Keratinocyte (primary cell): ENCODE measurements at regions not wholly inside any gene's neighbourhood (a gene's known extent, or its start where the extent isn't known, plus 50 kb on each side); places are given as distances from the start of the nearest gene placed in this dataset.

ENCODE experiments used
- DNase-seq: peaks from one replicate; pipeline ENCODE4 v3.0.0-alpha.2; 2011; ENCODE audit warnings: low read depth, missing footprints, low spot score
- FAIRE-seq: peaks from 2 replicates; lab custom pipeline; 2011; peaks lifted over from hg19 to GRCh38; lab: Jason Lieb, UNC
- H2AFZ ChIP-seq: 2 replicates; pipeline ENCODE4 v1.6.0; 2012; ENCODE audit warnings: low read length, control low read depth, inconsistent platforms; ENCODE audit not compliant: control insufficient read depth
- H3K27ac ChIP-seq: 2 replicates; pipeline ENCODE4 v1.5.1; 2011; ENCODE audit warnings: low read length; ENCODE audit not compliant: control insufficient read depth, insufficient read depth
- H3K27me3 ChIP-seq: 3 replicates; pipeline ENCODE4 v1.6.0; 2011; ENCODE audit warnings: low read length; ENCODE audit not compliant: control insufficient read depth, insufficient read depth; ENCODE audit errors: extremely low read depth
- H3K36me3 ChIP-seq, 2 experiments: 2 replicates in 1 of 2; 3 replicates in 1 of 2; pipeline ENCODE4 v1.5.1; 2011; ENCODE audit warnings: low read length in 2 of 2, mild to moderate bottlenecking in 1 of 2; ENCODE audit not compliant: control insufficient read depth in 2 of 2, insufficient read depth in 2 of 2; ENCODE audit errors: extremely low read depth in 1 of 2
- H3K4me1 ChIP-seq: 3 replicates; pipeline ENCODE4 v1.5.1; 2011; ENCODE audit warnings: low read length; ENCODE audit not compliant: control insufficient read depth, insufficient read depth; ENCODE audit errors: extremely low read depth
- H3K4me2 ChIP-seq: 3 replicates; pipeline ENCODE4 v1.6.0; 2011; ENCODE audit warnings: low read depth, low read length; ENCODE audit not compliant: control insufficient read depth, insufficient read depth; ENCODE audit errors: extremely low read depth
- H3K4me3 ChIP-seq, 3 experiments: fragments of 200-600 bp in 1 of 3; sonication (generic) in 1 of 3; 2 replicates in 2 of 3; 3 replicates in 1 of 3; pipeline ENCODE4 v1.5.1; 2011 to 2016; ENCODE audit warnings: low read length in 3 of 3, mild to moderate bottlenecking in 3 of 3, control low read depth in 2 of 3, inconsistent platforms in 1 of 3, low read depth in 1 of 3, mixed read lengths in 1 of 3, mixed run types in 1 of 3, moderate library complexity in 1 of 3; ENCODE audit not compliant: control insufficient read depth in 2 of 3, insufficient read depth in 2 of 3; ENCODE audit errors: extremely low read depth in 1 of 3
- H3K79me2 ChIP-seq: 2 replicates; pipeline ENCODE4 v1.6.0; 2012; ENCODE audit warnings: low read length; ENCODE audit not compliant: control insufficient read depth, insufficient read depth
- H3K9ac ChIP-seq: 3 replicates; pipeline ENCODE4 v1.6.0; 2011; ENCODE audit warnings: low read length; ENCODE audit not compliant: control insufficient read depth, insufficient read depth; ENCODE audit errors: extremely low read depth
- H3K9me1 ChIP-seq: 3 replicates; pipeline ENCODE4 v1.6.0; 2011; ENCODE audit warnings: low read length; ENCODE audit not compliant: control insufficient read depth, insufficient read depth; ENCODE audit errors: extremely low read depth
- H3K9me3 ChIP-seq: 2 replicates; pipeline ENCODE4 v1.5.1; 2012; ENCODE audit warnings: low read depth, low read length; ENCODE audit not compliant: control insufficient read depth
- H4K20me1 ChIP-seq: 3 replicates; pipeline ENCODE4 v1.6.0; 2011; ENCODE audit warnings: low read length; ENCODE audit not compliant: control insufficient read depth, insufficient read depth; ENCODE audit errors: extremely low read depth
- CTCF ChIP-seq, 3 experiments: IDR thresholded peaks in 1 of 3; conservative IDR thresholded peaks in 1 of 3; optimal IDR thresholded peaks in 1 of 3; 2 replicates in 2 of 3; 3 replicates in 1 of 3; pipeline versions ENCODE3 to v1.5.1; 2011; ENCODE audit warnings: low read length in 3 of 3, mild to moderate bottlenecking in 3 of 3, moderate library complexity in 2 of 3, control low read depth in 1 of 3, inconsistent platforms in 1 of 3; ENCODE audit not compliant: insufficient read depth in 2 of 3; ENCODE audit errors: extremely low read depth in 1 of 3
- EZH2 ChIP-seq: IDR thresholded peaks from one replicate; pipeline ENCODE4 v1.6.1; 2012; ENCODE audit warnings: inconsistent platforms, mild to moderate bottlenecking, low read length, moderate library complexity
- dilution Hi-C: fragments of 300-500 bp; cut with MboI; formaldehyde crosslinking; loops from one replicate; pipeline ENCODE4 v1.7.0; 2020; ENCODE audit warnings: low sequenced_read_pairs; ENCODE audit not compliant: extremely low pct_ligation_motif_present

- FAIRE-seq: no peak
These were observed 83.2 kb upstream of the FBXL4 start for GRCh38 chr6:99030915-99031314.

GRCh38 chr6:99026135-99026534 lies 78.4 kb upstream of the FBXL4 start:
- no peak overlapping the region for H3K4me2 ChIP-seq
- no peak for DNase-seq
- dilution Hi-C loops: no loop called here

More at GRCh38 chr6:99030915-99031314, 83.2 kb upstream of the FBXL4 start:
- H3K4me1 ChIP-seq: no peaks in the 10 kb centered on the region
- H3K4me2 ChIP-seq: no peak overlapping the region
- H3K9ac ChIP-seq: no peak overlapping the region
- TF ChIP-seq CTCF (optimal IDR thresholded peaks at IDR 0.05 in 1 of 3, IDR thresholded peaks at IDR 0.05 in 1 of 3, conservative IDR thresholded peaks at IDR 0.05 in 1 of 3; ENCODE audit: extremely low read depth in 1 of 3, insufficient read depth in 2 of 3, low read length in 3 of 3) (no peak), EZH2 (no peak)
- H3K4me3 ChIP-seq: no peak overlapping the region
- no peak for DNase-seq
- no peaks in the 10 kb centered on the region for H3K79me2 ChIP-seq
- H3K36me3 ChIP-seq: no peaks in the 10 kb centered on the region
- no peaks in the 10 kb centered on the region for H3K9me3 ChIP-seq
- H3K9me1 ChIP-seq: no peaks in the 10 kb centered on the region
- H3K27me3 ChIP-seq: no peaks in the 10 kb centered on the region
- no peaks in the 10 kb centered on the region for H4K20me1 ChIP-seq
- H2AFZ ChIP-seq: no peak overlapping the region
- no peak overlapping the region for H3K27ac ChIP-seq
- dilution Hi-C loops: no loop called here

More at GRCh38 chr6:99026135-99026534, 78.4 kb upstream of the FBXL4 start:
- TF ChIP-seq EZH2: no peak
- TF ChIP-seq CTCF (optimal IDR thresholded peaks at IDR 0.05 in 1 of 3, IDR thresholded peaks at IDR 0.05 in 1 of 3, conservative IDR thresholded peaks at IDR 0.05 in 1 of 3; ENCODE audit: extremely low read depth in 1 of 3, insufficient read depth in 2 of 3, low read length in 3 of 3): no peak
- no peak overlapping the region for H2AFZ ChIP-seq
- H3K9ac ChIP-seq: no peak overlapping the region
- H3K9me3 ChIP-seq: no peaks in the 10 kb centered on the region
- no peaks in the 10 kb centered on the region for H4K20me1 ChIP-seq
- no peak overlapping the region for H3K27ac ChIP-seq
- no peaks in the 10 kb centered on the region for H3K4me1 ChIP-seq
- no peaks in the 10 kb centered on the region for H3K27me3 ChIP-seq
- no peak overlapping the region for H3K4me3 ChIP-seq
- H3K9me1 ChIP-seq: no peaks in the 10 kb centered on the region
- no peaks in the 10 kb centered on the region for H3K36me3 ChIP-seq
- no peak for FAIRE-seq
- no peaks in the 10 kb centered on the region for H3K79me2 ChIP-seq
